GM18519 (cell line): ENCODE measurements at regions not wholly inside any gene's neighbourhood (a gene's known extent, or its start where the extent isn't known, plus 50 kb on each side); places are given as distances from the start of the nearest gene placed in this dataset.

Experiments used
- ATAC-seq: cut with Tn5 transposase; IDR thresholded peaks from one replicate; pipeline ENCODE4 v1.9.1; 2021; ENCODE audit warnings: mild to moderate bottlenecking, moderate library complexity; ENCODE audit not compliant: unreplicated experiment, low FRiP score

DNA sequence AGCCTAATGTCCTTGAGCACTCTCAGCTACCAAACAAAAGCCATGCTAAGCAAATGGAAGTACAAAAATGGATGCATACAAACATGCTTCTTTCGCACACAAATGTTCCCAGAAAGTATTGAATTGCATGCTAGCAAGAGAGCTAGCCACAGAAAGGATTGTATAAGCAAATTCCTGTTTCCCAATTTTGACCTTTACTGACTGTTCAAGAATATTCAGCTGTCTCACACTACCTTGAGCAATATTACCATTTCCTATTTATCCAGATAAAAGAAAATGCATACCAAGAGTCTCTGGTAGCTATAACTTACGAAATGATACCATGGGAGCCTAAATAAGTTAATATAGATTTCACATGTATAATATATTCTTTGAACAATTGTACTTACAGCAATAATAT is 264.6 kb downstream of the TMEM167A start:
- no peak for ATAC-seq

DNA sequence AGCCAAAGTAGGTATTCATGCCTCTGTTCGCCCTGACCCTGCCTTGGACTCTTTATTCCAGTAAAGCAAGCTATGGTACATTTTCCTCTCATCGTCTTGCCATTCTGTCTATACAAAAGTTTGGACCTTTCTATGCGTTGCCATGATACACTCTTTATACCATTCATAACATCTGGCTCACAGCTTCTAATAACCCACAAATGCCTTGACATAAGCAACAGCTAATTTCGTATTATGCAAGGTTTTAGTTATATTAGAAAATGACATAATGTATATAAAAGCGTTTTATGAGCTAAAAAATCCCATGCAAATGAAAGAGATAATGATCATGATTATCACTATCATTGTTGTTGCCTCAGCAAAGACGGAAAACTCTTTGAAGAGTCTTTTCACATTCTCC is 265.7 kb downstream of the TMEM167A start:
- ATAC-seq: no peak

DNA sequence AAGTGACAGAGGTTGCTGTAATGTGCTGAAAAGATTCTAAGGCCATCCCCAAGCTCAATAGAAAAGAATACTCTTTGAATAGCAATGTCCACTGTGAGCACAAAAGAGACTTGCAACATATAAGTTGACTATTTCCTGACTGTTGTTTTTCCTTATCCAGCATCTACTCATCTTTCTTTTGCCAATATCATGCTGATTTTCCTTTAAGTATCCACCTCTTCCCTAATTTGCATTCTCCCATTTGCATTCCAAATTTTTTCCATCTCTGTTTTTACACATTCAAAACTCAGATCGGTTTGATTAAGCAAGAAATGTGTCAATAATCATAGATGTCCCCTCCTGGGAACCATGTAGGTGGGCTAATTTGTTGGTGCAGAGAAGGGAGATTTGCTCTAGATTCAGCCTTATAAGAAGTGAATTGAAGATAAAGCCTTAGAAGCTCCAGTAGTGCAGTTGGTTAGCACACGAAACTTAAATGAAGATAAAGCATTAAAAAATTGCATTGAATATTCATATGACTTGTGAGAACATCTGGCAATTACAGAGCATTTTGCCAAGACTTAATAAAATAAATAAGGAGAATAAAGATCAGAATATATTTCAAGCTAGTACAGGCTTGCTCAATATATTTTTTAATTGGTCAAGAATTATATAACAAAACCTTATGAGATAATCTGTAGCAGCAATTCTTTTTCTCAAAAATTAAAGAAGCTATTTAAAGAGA is 267.6 kb downstream of the TMEM167A start:
- no peak for ATAC-seq

DNA sequence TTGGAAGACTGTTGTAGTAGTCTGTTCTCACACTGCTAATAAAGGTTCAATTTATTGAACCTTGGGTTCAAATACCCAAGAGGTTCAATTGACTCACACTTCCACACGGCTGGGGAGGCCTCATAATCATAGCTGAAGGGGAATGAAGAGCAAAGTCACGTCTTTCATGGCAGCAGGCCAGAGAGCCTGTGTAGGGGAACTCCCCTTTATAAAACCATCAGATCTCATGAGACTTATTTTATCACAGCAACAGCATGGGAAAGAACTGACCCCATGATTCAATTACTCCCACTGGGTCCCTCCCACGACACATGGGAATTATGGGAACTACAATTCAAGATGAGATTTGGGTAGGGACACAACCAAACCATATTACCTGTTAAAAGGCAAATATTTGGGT is 268.2 kb downstream of the TMEM167A start:
- no peak for ATAC-seq

DNA sequence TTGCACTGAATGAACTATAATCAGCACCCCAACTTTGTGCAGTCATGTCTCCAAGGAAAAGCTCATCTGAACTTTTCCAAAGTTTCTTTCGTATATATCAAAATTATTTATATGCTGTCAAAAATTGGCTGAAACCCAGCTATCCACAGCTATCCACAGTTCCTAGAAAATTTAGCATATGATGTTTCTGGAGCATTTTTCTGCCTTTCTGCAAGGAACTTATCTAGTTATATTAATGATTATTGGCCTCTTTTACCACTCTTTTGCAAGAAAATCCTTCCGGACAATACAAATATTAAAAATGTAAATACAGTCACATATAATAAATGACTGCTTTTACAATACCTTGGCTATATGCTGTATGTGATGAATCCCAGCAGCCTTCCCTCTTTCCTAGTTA is 270.2 kb downstream of the TMEM167A start:
- ATAC-seq: no peak

DNA sequence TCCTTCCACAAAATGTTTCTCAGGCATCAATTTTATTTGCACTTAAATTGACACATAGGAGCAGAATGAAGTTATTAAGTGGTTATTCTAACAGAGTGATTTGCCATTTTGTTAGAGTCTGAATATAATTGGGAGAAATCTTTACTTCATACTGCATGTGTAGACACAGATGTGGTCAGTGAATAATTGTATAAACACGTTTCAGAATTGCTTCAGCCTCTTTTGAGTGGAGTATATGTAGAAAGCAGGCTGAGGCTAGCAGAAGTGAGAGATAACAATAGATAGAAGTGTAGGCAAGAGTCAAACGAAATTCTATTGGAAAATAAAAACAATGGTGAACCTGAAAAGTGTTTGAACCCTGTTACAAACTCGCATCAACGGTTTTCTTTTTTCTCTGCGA is 270.7 kb downstream of the TMEM167A start:
- no peak for ATAC-seq

DNA sequence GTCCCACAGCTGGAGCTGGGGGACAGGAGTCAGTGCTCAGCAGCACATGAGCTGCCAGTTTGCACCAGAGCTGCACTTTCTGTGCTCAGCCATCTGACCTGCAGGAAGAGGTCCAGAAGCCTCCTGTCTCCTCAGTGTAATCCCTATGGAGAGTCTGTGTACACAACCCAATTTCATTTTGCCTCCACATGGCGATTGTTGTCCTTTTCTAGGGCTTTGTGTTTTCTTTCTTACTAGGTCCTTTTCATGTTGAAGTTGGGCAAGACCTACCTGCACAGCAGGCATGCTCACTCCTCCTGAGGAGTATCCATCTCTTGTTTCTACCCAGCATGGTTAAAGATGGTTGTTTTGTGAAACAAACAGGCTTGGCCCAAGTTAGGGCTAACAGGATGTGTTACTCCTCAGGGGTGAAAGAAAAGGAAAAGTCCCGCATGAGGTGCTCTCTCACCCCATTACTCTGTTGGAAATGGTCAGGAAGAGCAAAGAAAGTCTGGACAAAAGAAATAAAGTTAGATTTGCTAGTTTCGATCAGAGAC is 273.0 kb downstream of the TMEM167A start:
- no peak for ATAC-seq

DNA sequence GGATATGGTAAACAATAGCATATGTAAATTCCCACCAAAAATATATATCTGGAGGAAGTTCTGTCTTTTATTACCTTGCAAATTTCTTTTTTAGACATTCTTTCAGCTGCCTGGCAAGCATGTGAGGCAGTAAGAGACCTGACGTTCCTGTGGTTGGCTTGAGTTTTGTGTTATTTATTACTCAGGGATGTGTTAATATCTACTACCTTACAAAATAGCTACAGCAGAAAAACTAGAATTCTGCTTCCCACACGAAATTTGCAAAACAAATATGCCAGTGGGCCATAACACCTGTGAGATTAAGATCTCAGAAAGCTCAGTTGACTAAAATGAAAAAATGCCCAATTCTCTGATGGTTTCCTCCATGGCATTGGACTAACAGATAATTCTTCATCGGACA is 274.2 kb downstream of the TMEM167A start:
- ATAC-seq: peak; percentile 39

DNA sequence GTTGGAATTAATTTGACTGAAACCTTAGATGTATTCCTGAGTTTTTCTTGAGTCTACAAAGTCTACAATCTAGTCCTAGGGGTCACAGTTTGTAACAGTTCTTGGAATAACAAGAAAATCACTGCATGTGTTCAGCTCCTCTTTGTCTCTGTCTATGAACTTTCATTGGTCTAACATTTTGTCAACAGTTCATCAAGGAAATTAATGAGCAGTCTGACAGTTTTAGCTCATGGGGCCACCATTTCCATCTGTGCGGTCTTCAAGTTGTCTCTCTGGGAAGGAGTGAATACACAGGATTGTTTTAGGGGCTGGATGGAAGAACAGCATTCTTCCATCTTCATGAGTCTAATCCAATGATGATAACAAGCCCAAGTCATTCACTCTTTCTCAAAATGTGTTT is 276.4 kb downstream of the TMEM167A start:
- no peak for ATAC-seq

DNA sequence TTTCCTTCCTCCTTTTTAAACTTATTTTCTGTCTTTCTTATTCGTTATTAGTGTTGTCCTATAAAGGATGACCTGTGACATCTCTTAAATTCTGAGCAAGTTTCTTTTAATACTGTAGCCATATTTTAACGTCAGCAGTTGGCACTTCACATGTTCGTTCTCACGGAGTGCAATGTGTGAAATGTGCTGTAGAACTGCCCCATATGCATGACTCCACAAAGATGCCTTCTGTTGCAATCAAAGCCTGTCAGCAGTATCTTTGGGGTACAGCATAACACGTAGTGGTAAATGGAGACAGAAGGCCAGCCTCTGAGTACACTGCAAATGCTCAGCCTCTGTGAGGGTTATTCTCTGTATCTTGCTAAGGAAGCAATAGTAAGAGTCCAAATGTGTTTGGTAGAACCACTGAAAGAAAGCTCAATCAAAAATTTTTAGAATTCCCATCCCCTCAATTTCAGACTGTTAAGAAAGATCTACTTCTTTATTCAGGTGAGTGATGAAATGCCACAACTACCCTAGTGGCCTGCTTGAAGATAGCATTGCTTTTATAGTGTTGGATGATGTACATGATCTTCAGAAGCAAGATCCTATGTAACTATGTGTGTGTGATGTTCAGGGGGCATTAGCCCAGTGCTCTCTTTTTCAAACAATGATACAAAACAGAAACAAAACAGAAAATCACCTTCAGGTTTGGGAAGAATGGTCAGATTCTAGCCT is 277.7 kb downstream of the TMEM167A start:
- ATAC-seq: no peak

DNA sequence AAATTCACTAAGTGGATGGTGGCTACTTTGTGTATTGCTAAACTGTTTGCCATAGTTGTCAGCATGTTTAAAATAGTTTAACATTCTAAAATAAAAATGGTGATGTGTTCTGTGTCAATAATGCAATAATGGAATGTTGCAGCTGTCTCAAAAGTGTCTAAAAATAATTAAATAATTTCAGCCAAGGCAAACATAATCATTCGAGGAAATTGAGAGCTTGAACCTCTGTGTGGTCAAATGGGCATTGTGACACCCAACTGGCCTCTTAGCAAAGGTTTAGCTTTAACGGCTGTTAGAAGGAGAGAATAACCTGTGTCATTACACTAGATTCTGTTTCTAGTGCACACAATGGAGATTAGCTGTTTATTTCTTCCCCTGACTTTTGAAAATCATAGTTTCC is 278.5 kb downstream of the TMEM167A start:
- ATAC-seq: no peak

DNA sequence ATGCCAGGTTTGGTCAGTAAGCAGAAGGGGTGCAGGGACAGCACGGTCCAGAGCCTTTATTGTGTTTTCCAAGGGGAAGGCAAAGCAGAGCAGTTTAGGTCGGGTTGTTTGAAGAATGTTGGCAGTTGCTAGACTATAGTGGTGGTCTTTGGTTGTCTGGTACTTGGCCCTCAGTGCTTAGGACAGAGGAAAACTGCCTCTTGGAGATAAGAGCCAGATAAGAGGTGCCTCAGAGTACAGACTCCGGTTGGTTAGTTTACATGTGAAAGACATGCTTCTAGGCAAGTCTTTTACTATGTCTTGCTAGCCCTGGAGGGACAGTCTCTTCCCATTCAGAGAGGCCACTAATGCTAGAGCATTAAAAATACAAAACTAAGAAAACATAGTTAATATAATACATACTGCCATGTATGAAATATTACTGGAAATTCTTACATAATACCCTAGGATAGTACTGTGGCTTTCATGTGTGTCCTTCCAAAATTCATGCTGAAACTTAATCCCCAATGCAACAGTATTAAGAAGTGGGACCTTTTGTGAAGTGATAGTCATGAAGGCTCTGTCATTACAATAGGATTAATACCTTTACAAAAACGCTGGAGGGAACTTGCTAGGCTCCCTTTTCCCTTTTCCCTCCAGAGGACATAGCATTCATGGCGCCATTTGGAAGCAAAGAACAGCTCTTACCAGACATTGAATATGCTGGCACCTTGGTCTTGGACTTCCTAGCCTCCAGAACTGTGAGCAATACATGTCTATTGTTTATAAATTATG is 280.4 kb downstream of the TMEM167A start:
- ATAC-seq: no peak

DNA sequence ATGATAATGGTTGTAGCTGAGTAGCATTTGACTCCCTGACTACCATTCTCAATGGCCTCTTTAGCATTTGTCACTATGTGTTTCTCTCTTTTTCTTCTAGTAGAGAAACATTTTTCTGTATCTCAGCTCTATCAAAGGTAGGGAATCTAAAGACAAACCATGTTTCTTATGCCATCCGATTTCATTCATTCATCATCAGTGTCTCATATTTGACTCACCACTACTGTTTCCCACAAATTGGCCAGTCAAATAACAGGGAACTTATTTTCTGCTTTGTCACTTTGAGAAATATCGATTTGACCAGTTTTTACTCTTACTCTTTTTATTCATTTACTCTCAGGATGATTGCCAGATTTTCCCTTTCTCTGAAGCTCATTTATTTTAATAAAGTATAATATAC is 282.3 kb downstream of the TMEM167A start:
- no peak for ATAC-seq

DNA sequence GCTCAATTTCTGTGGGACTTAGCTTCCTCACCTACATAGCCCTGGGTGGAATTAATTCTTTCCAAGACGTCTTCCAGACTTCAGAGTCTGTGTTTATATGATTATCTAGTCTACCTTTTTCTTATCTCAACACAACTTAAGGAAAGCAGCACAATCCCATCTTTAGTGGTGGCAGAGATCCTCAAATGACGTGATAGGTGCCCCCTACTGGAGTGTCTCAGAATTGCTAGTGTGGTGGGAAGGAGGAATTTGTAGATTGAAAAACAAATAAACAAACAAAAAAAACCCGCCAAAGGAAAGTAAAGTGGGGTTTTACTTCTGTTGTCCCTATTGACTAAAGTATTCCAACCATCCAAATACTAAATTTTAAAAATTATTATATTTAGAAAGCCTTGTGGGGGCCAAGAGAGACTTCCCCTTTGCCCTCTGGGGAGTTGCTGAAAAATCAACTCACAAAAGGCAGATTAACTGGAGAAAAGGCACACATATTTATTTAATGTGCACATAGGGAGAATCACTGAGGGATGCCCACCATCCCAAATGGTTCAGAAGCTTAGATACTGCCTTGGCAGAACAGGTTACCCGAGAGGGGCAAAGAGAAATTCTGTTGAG is 283.3 kb downstream of the TMEM167A start:
- no peak for ATAC-seq

DNA sequence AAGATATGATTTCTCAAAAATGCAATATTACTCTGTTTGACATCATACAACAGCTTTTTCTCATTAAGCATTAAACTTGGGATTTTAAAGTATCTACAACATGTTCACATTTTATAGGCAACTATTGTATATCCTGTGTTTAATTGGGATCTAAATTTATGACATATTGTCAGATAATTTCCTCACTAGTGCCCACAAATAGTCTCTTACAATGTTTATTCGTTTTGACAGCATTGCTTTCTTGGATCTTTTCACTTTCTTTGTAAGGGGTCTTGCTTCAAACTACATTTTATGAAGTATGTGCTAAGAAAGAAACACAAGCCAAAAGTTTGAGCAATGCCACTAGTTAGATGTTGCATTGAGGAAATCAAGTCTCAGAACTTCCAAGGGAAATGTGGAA is 285.1 kb downstream of the TMEM167A start:
- no peak for ATAC-seq

DNA sequence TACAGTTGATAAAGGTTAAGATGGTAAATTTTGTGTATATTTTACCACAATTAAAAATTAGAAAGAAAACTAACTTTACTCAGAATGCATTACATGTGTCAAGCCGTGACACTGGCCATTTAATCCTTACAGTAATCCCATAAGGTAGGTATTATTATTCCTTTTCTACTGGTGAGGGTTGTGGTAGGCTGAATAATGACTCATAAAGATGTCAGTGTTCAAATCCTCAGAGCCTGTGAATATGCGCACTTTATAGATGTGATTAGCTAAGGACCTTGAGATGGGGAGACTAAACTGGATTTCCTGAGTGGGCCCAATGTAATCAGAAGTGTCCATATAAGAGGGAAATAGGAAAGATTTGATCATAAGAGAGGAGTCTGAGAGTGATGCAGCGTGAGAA is 288.1 kb downstream of the TMEM167A start:
- ATAC-seq: no peak

DNA sequence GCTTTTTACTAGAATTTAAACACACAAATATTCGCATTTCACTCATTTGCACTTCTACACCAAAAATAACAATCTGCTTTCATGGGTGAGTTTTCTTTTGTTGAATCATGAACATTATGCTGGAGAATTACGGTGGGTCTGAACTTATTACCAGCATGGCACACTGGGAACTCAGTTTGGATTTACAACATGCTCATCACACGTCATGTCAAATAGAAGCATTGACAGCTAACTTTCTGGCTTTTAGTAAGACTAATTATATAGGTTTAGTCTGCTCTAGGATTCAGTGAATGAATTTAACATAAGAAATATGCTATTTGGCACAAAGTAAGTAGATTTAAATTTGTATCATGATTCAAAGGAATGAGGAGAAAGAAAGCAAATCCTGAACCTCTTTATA is 290.4 kb downstream of the TMEM167A start:
- no peak for ATAC-seq

DNA sequence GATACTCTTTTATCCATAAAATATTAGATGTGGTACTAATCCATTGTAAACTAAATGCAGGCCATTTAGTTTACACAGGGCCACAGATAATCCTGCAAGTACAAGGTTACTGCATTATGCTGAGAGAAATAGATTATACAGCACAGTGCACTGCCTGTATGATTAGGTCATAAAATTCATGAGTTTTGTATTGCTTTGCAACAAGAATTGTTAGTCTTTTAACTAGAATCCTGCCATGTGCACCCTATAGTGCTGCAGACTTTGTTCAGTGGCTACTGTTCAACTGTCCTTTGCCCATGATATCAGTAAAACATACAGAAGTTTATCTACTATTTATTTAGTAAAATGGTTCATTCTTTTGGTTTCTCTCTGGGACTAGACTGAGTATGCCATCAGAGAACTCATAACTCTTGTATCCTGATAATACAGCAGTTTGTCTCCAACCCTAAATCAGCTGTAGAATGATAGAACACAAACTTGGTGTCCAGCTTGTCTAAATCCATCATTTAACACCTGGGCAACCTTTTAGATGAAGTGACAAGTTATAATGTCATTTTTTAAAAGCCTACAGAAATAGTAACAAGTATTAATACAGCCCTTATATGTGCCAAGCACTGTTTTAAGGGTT is 291.2 kb downstream of the TMEM167A start:
- no peak for ATAC-seq

DNA sequence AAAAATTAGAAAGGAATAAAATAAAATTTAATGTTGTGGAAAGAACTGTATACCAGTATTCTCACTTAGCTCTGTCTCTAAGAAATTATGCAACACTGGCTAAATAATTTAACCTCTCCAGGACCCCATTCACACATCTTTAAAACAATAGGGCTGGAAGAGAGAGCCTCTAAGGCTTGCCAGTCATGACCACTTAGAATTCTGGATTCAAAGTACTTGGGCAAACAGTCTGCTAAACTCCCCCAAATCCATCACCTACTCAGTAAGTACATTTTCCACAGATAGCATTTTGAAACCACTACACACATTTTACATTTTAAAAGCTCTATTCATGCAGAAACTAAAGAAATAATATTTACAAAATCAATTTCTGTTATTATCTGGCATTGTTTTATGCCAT is 291.7 kb downstream of the TMEM167A start:
- ATAC-seq: no peak

DNA sequence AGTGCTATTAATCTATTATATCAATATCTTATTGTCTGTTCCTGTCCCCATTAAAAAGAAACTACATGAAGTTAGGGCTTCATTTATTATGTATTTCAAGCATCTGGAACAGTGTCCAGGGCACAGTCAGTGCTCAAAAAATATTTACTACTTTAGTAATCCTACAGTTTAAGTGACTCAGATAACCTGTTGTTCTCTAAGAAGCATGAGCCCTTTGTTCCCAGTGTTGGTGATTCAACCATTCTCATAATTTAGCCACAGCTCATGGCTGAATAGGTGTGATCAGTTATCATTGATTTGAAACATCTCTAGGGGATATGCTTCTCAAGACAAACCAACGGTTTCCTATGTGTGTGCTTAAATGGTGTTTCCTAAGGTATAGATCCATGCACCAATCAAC is 292.7 kb downstream of the TMEM167A start:
- ATAC-seq: no peak
